ENCODE measurements at regions not wholly inside any gene's neighbourhood (a gene's known extent, or its start where the extent isn't known, plus 50 kb on each side); places are given as distances from the start of the nearest gene placed in this dataset.

GRCh38 chr11:98512938-98513337 lies 507.8 kb upstream of the CNTN5 start:
- Histone ChIP-seq H3K23ac (ENCODE audit: low read depth, low read length) (no peak overlapping the region), H3K79me1 (ENCODE audit: low read depth in 1 of 2, low read length in 2 of 2) (no peaks in the 10 kb centered on the region), H2BK15ac (ENCODE audit: low read depth, low read length) (no peak overlapping the region), H2BK5ac (ENCODE audit: low read depth, low read length, poor library complexity, severe bottlenecking) (no peak overlapping the region), H3K4ac (ENCODE audit: low read depth, low read length) (no peak overlapping the region), H3K18ac (ENCODE audit: low read depth, low read length) (no peak overlapping the region), H4K5ac (ENCODE audit: low read depth, low read length) (no peak overlapping the region), H3K56ac (ENCODE audit: extremely low read depth, insufficient read depth, low read length) (no peak overlapping the region), H3K4me2 (ENCODE audit: low read depth, low read length) (no peak overlapping the region), H3K4me1 (ENCODE audit: control insufficient read depth, insufficient read depth, low read length) (no peaks in the 10 kb centered on the region), H2BK20ac (ENCODE audit: low read depth, low read length) (no peak overlapping the region), H4K91ac (ENCODE audit: insufficient read depth, low read depth, low read length) (no peak overlapping the region), H2BK120ac (ENCODE audit: low read depth, low read length) (no peak overlapping the region), H3K4me3 (ENCODE audit: insufficient read depth, low read depth, low read length) (no peak overlapping the region), H3K36me3 (ENCODE audit: control insufficient read depth, insufficient read depth, low read length) (no peaks in the 10 kb centered on the region), H3K14ac (replicated peaks; ENCODE audit: low read depth, low read length) (no peak overlapping the region), H2AK5ac (ENCODE audit: low read depth, low read length) (no peak overlapping the region), H3K9me3 (ENCODE audit: control insufficient read depth, insufficient read depth, low read length) (no peaks in the 10 kb centered on the region; the same call in 1 of the 2 replicates), H3K27ac (ENCODE audit: insufficient read depth, low read length) (no peak overlapping the region), H3K9ac (ENCODE audit: low read depth, low read length) (no peak overlapping the region), H3K9me1 (ENCODE audit: insufficient read depth, low read length) (no peaks in the 10 kb centered on the region), H4K8ac (ENCODE audit: low read depth in 2 of 2, low read length in 2 of 2) (no peak overlapping the region), H2AK9ac (replicated peaks; ENCODE audit: low read depth, low read length, poor library complexity) (no peak overlapping the region), H2AFZ (replicated peaks; ENCODE audit: low read length, poor library complexity) (no peak overlapping the region), H4K20me1 (ENCODE audit: insufficient read depth, low read length) (no peaks in the 10 kb centered on the region), H3K27me3 (ENCODE audit: control insufficient read depth, insufficient read depth, low read length) (no peaks in the 10 kb centered on the region)
- TF ChIP-seq FOS (IDR thresholded peaks at IDR 0.05; ENCODE audit: low read depth, low read length) (no peak), POLR2A (IDR thresholded peaks at IDR 0.05; ENCODE audit: low read depth, low read length) (no peak), RFX5 (IDR thresholded peaks at IDR 0.05; ENCODE audit: low read depth, low read length) (no peak), MAFK (IDR thresholded peaks at IDR 0.05; ENCODE audit: low read depth, low read length) (no peak), CEBPB (IDR thresholded peaks at IDR 0.05; ENCODE audit: low read depth, low read length) (no peak), RAD21 (IDR thresholded peaks at IDR 0.05; ENCODE audit: low read length) (no peak), MAZ (IDR thresholded peaks at IDR 0.05; ENCODE audit: borderline replicate concordance, low read depth, low read length) (no peak), NFE2L2 (IDR thresholded peaks at IDR 0.05; ENCODE audit: low read depth, low read length) (no peak), CTCF (conservative IDR thresholded peaks at IDR 0.05; ENCODE audit: low read depth, low read length) (no peak), RCOR1 (IDR thresholded peaks at IDR 0.05; ENCODE audit: insufficient replicate concordance, low read length) (no peak), MXI1 (IDR thresholded peaks at IDR 0.05; ENCODE audit: borderline replicate concordance, low read depth, low read length) (no peak), SMC3 (IDR thresholded peaks at IDR 0.05; ENCODE audit: low read depth, low read length) (no peak), BHLHE40 (IDR thresholded peaks at IDR 0.05; ENCODE audit: low read depth, low read length) (no peak), CHD1 (IDR thresholded peaks at IDR 0.05; ENCODE audit: low read depth, low read length) (no peak)
- TF ChIP-seq, protein P1, sequence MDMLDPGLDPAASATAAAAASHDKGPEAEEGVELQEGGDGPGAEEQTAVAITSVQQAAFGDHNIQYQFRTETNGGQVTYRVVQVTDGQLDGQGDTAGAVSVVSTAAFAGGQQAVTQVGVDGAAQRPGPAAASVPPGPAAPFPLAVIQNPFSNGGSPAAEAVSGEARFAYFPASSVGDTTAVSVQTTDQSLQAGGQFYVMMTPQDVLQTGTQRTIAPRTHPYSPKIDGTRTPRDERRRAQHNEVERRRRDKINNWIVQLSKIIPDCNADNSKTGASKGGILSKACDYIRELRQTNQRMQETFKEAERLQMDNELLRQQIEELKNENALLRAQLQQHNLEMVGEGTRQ (IDR thresholded peaks at IDR 0.05; ENCODE audit: low read depth, low read length), result no peak
- TF ChIP-seq, protein P2, sequence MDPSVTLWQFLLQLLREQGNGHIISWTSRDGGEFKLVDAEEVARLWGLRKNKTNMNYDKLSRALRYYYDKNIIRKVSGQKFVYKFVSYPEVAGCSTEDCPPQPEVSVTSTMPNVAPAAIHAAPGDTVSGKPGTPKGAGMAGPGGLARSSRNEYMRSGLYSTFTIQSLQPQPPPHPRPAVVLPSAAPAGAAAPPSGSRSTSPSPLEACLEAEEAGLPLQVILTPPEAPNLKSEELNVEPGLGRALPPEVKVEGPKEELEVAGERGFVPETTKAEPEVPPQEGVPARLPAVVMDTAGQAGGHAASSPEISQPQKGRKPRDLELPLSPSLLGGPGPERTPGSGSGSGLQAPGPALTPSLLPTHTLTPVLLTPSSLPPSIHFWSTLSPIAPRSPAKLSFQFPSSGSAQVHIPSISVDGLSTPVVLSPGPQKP (IDR thresholded peaks at IDR 0.05; ENCODE audit: borderline replicate concordance, low read depth, low read length), result no peak
- ChIA-PET POLR2A (ENCODE audit: unreplicated experiment) (no interaction called here), CTCF (no interaction called here)
- no TSS peak for BruUV-seq (replicated peaks)
- in situ Hi-C loops (cut with MboI; ENCODE audit: low sequenced_read_pairs) (no loop called here), dilution Hi-C loops (cut with HindIII; ENCODE audit: low sequenced_read_pairs, unreplicated experiment) (no loop called here), intact Hi-C loops (cut with micrococcal nuclease) (no loop called here)
- ATAC-seq (ENCODE audit: low read depth) (no peak), DNase-seq (no peak)

Measured in IMR-90 (cell line).